A673 (cell line): ENCODE measurements at regions not wholly inside any gene's neighbourhood (a gene's known extent, or its start where the extent isn't known, plus 50 kb on each side); places are given as distances from the start of the nearest gene placed in this dataset.

Source experiments
- BruUV-seq: library from RNA; stranded (reverse); fragments of 400-500 nt; replicated peaks from 2 replicates; lab custom pipeline; 2021; lab: Mats Ljungman, UMichigan
- CTCF ChIA-PET: fragments of 300-600 bp; sonication (Branson Sonifier 250); formaldehyde crosslinking; loops from one replicate; lab custom pipeline; 2022; ENCODE audit warnings: antibody characterized with exemption; lab: Charles Lee
- POLR2A ChIA-PET: fragments of 300-600 bp; sonication (Branson Sonifier 250); formaldehyde crosslinking; loops from one replicate; lab custom pipeline; 2022; ENCODE audit warnings: antibody characterized with exemption; ENCODE audit not compliant: low non-redundant PET; lab: Charles Lee
- DNase-seq: peaks from one replicate; pipeline ENCODE4 v3.0.0-alpha.2; 2015; ENCODE audit warnings: low spot score
- H3K27ac ChIP-seq: fragments of 200-600 bp; sonication (generic); 2 replicates; pipeline ENCODE4 v1.5.1; 2016; ENCODE audit warnings: mixed run types, low read depth, mild to moderate bottlenecking, mixed read lengths, antibody characterized with exemption, low read length; ENCODE audit not compliant: poor library complexity, severe bottlenecking
- H3K27me3 ChIP-seq: fragments of 200-600 bp; sonication (generic); replicated peaks from 2 replicates; pipeline ENCODE4 v1.6.1; 2017; ENCODE audit warnings: mixed run types, low read depth, mild to moderate bottlenecking, mixed read lengths, antibody characterized with exemption, low read length; ENCODE audit not compliant: insufficient read depth, poor library complexity
- H3K36me3 ChIP-seq: fragments of 200-600 bp; sonication (generic); 2 replicates; pipeline ENCODE4 v1.6.1; 2016; ENCODE audit warnings: mixed run types, mild to moderate bottlenecking, mixed read lengths, antibody characterized with exemption, low read length; ENCODE audit not compliant: insufficient read depth, poor library complexity, severe bottlenecking
- H3K4me1 ChIP-seq: fragments of 200-600 bp; sonication (generic); 2 replicates; pipeline ENCODE4 v1.6.1; 2017; ENCODE audit warnings: mixed run types, mild to moderate bottlenecking, mixed read lengths, antibody characterized with exemption, low read length; ENCODE audit not compliant: insufficient read depth, poor library complexity, severe bottlenecking
- H3K4me3 ChIP-seq: fragments of 200-600 bp; sonication (generic); 2 replicates; pipeline ENCODE4 v1.5.1; 2016; ENCODE audit warnings: low read depth, mixed run types, mild to moderate bottlenecking, mixed read lengths, low read length; ENCODE audit not compliant: poor library complexity, severe bottlenecking
- H3K9me3 ChIP-seq: fragments of 200-600 bp; sonication (generic); 2 replicates; pipeline ENCODE4 v1.6.1; 2016; ENCODE audit warnings: mixed run types, low read depth, mild to moderate bottlenecking, mixed read lengths, antibody characterized with exemption, low read length; ENCODE audit not compliant: poor library complexity, severe bottlenecking
- EZH2 ChIP-seq: fragments of 200-600 bp; sonication (generic); IDR thresholded peaks from 2 replicates; pipeline ENCODE4 v1.6.1; 2017; ENCODE audit warnings: borderline replicate concordance, low read depth, mild to moderate bottlenecking, mixed read lengths, antibody characterized with exemption, low read length; ENCODE audit not compliant: poor library complexity, severe bottlenecking
- intact Hi-C: fragments of 100-400 bp; cut with micrococcal nuclease; formaldehyde crosslinking; loops from one replicate; pipeline ENCODE4 v1.10.0; 2022; ENCODE audit not compliant: unreplicated experiment
- TF ChIP-seq, protein P1 (sequence below): fragments of 300-800, 200-600 bp; sonication (generic); conservative IDR thresholded peaks from 2 replicates; pipeline ENCODE4 v1.5.1; 2017; ENCODE audit warnings: low read depth, mild to moderate bottlenecking, antibody characterized with exemption, low read length, moderate library complexity, mixed read lengths

DNA sequence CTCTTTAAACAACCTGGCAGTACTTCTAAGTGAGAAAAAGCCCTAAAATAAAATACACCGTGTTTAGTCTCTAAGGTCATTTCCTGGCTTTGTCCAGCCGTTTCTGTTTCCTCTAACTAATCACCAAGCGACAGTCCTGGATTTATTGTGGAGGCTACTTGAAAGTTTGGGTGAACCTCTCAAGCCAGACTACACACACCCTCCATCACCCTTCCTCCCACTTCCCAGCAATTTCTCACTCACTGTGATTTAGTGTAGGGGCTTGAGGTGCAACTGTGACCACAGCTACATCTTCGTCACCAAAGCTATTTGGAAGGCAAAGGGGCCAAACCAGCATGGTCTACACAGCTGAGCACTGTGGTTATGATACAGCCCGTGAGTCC is 240.0 kb upstream of the SLC24A2 start:
- Histone ChIP-seq H3K4me3 (no peak overlapping the region), H3K4me1 (no peaks in the 10 kb centered on the region), H3K36me3 (no peaks in the 10 kb centered on the region), H3K27ac (no peak overlapping the region), H3K9me3 (no peaks in the 10 kb centered on the region), H3K27me3 (no peaks in the 10 kb centered on the region)
- no peak for DNase-seq
- BruUV-seq = no TSS peak
- POLR2A ChIA-PET = no interaction called here
- CTCF ChIA-PET = no interaction called here
- intact Hi-C loops = loop anchor here (5.0 kb wide), 1 partner anchor 288 kb away; no protein-coding TSS in a partner anchor
- no peak for TF ChIP-seq EZH2
- TF ChIP-seq, protein P1, sequence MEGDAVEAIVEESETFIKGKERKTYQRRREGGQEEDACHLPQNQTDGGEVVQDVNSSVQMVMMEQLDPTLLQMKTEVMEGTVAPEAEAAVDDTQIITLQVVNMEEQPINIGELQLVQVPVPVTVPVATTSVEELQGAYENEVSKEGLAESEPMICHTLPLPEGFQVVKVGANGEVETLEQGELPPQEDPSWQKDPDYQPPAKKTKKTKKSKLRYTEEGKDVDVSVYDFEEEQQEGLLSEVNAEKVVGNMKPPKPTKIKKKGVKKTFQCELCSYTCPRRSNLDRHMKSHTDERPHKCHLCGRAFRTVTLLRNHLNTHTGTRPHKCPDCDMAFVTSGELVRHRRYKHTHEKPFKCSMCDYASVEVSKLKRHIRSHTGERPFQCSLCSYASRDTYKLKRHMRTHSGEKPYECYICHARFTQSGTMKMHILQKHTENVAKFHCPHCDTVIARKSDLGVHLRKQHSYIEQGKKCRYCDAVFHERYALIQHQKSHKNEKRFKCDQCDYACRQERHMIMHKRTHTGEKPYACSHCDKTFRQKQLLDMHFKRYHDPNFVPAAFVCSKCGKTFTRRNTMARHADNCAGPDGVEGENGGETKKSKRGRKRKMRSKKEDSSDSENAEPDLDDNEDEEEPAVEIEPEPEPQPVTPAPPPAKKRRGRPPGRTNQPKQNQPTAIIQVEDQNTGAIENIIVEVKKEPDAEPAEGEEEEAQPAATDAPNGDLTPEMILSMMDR = no peak

DNA sequence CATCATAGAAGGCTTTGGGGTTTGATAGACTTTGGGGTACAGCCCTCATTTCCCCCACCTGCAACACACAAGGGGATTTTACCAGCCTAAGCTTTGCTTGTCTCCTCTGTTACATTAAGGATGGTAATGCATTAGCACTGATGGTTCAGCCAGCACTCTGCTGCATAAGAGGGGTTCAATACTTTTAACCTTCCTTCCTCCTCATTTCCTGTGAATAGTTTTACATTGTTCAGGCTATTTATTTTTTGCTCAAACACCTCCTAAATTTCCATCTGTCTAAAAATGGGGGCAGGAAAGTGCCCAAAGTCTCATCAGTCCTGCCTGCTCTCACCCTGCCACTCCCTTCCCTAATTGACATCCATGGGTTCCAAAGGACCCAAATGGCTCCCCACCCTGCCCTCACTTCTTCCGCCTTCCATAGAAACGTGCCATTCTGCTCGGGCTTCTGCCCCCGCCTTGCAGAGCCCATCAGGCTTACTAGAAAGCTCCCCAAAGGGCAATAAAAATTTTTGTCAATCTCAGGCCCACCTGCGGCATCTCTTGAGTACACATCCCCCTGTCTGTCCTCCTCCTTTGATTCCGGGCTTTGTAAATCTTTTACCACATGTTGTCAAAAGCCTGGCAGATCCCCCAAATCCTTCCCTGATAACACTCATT is 239.5 kb upstream of the SLC24A2 start:
- Histone ChIP-seq H3K27ac (no peak overlapping the region), H3K4me1 (no peaks in the 10 kb centered on the region), H3K4me3 (no peak overlapping the region), H3K27me3 (no peaks in the 10 kb centered on the region), H3K9me3 (no peaks in the 10 kb centered on the region), H3K36me3 (no peaks in the 10 kb centered on the region)
- ChIA-PET POLR2A (no interaction called here), CTCF (no interaction called here)
- intact Hi-C loops = loop anchor here (5.0 kb wide), 1 partner anchor 289 kb away; no protein-coding TSS in a partner anchor
- TF ChIP-seq, protein P1 = no peak
- no peak for TF ChIP-seq EZH2
- no TSS peak for BruUV-seq
- no peak for DNase-seq

DNA sequence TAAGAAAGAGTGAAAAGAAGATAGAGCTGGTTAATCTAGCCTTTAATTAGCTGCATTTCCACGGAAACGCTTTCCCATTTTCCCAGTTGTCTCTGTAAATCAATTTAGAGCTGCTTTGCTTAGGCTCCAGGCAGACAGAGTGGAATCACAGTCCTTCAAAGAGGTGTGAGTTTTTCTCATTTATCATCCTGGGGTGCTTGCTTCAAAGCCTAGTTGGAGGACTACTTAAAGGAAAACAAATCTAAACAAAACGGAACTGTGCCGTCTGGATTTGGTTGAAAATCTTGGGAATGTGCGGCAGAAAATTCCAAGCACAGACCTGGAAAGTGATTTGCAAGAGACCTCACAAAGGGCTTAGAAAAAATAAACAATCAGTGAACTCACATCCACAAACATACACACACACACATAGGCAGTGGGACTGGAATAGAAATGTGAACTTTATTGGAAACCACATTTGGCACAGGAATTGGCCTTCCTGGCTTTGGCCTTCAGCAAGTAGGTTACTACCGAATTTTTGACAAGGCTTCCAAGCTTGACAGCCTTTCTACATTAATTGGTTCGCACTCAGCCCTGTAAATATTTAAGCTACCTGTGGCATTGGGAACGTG is 235.2 kb upstream of the SLC24A2 start:
- POLR2A ChIA-PET = no interaction called here
- TF ChIP-seq, protein P1 = no peak
- no peak for TF ChIP-seq EZH2
- no peaks in the 10 kb centered on the region for H3K4me1 ChIP-seq
- no peaks in the 10 kb centered on the region for H3K9me3 ChIP-seq
- H3K4me3 ChIP-seq = no peak overlapping the region
- no peaks in the 10 kb centered on the region for H3K36me3 ChIP-seq
- BruUV-seq = no TSS peak
- no peak overlapping the region for H3K27ac ChIP-seq
- CTCF ChIA-PET = no interaction called here
- no peaks in the 10 kb centered on the region for H3K27me3 ChIP-seq
- intact Hi-C loops = no loop called here
- DNase-seq = no peak
